H1 (cell line): ENCODE measurements at regions not wholly inside any gene's neighbourhood (a gene's known extent, or its start where the extent isn't known, plus 50 kb on each side); places are given as distances from the start of the nearest gene placed in this dataset.
A peak's percentile ranks its signal among the peaks of the same experiment; 100 is the strongest.

ENCODE experiments used
- CTCF ChIA-PET: fragments of 300-600 bp; sonication (Branson Sonifier 250); formaldehyde crosslinking; loops from one replicate; lab custom pipeline; 2021; ENCODE audit not compliant: partially characterized antibody; lab: Charles Lee
- POLR2A ChIA-PET: fragments of 300-600 bp; sonication (Branson Sonifier 250); formaldehyde crosslinking; loops from one replicate; lab custom pipeline; 2021; ENCODE audit warnings: inconsistent platforms; ENCODE audit not compliant: partially characterized antibody; lab: Charles Lee
- DNase-seq, 2 experiments: peaks; one replicate each; pipeline versions ENCODE4 v3.0.0 to v3.0.0-alpha.2; 2010 to 2022; ENCODE audit warnings: low spot score in 2 of 2, low read depth in 1 of 2, mixed read lengths in 1 of 2
- FAIRE-seq: peaks from 2 replicates; lab custom pipeline; 2011; peaks lifted over from hg19 to GRCh38; lab: Jason Lieb, UNC
- H2AFZ ChIP-seq: 2 replicates; pipeline ENCODE4 v1.8.1; 2012; ENCODE audit warnings: low read length, inconsistent platforms
- H2AK5ac ChIP-seq: 2 replicates; pipeline ENCODE4 v1.6.1; 2013; ENCODE audit warnings: low read depth, low read length
- H2BK120ac ChIP-seq: replicated peaks from 2 replicates; pipeline ENCODE3; 2013; ENCODE audit warnings: low read depth, low read length, inconsistent platforms
- H2BK12ac ChIP-seq: 2 replicates; pipeline ENCODE4 v1.6.1; 2013; ENCODE audit warnings: low read depth, low read length
- H2BK15ac ChIP-seq: 2 replicates; pipeline ENCODE4 v1.6.1; 2013; ENCODE audit warnings: low read length
- H2BK20ac ChIP-seq: 2 replicates; pipeline ENCODE4 v1.6.1; 2013; ENCODE audit warnings: low read length
- H2BK5ac ChIP-seq: 2 replicates; pipeline ENCODE4 v1.6.1; 2013; ENCODE audit warnings: low read depth, low read length
- H3K14ac ChIP-seq: 2 replicates; pipeline ENCODE4 v1.6.1; 2013; ENCODE audit warnings: inconsistent platforms; ENCODE audit not compliant: insufficient read length
- H3K18ac ChIP-seq: 2 replicates; pipeline ENCODE4 v1.6.1; 2013; ENCODE audit warnings: low read length; ENCODE audit errors: extremely low read depth
- H3K23ac ChIP-seq: 2 replicates; pipeline ENCODE4 v1.6.1; 2013; ENCODE audit warnings: inconsistent platforms; ENCODE audit not compliant: insufficient read length
- H3K23me2 ChIP-seq: 2 replicates; pipeline ENCODE4 v1.6.1; 2013; ENCODE audit warnings: low read depth, low read length
- H3K27ac ChIP-seq: 2 replicates; pipeline ENCODE4 v1.6.1; 2011; ENCODE audit warnings: low read depth, low read length, inconsistent platforms
- H3K27me3 ChIP-seq, 4 experiments: replicated peaks in 1 of 4; 1 replicate in 1 of 4; 2 replicates in 3 of 4; pipeline versions ENCODE4 v1.6.1 to v1.8.1; 2011 to 2013; ENCODE audit warnings: low read length in 3 of 4, mild to moderate bottlenecking in 3 of 4, inconsistent platforms in 2 of 4, mixed read lengths in 2 of 4, moderate library complexity in 1 of 4; ENCODE audit not compliant: control insufficient read depth in 3 of 4, insufficient read depth in 3 of 4; ENCODE audit errors: extremely low read depth in 1 of 4
- H3K36me3 ChIP-seq, 4 experiments: 2 replicates each; pipeline versions ENCODE4 v1.6.1 to v1.8.1; 2011 to 2013; ENCODE audit warnings: mild to moderate bottlenecking in 4 of 4, low read length in 3 of 4, moderate library complexity in 2 of 4, control low read depth in 1 of 4, inconsistent platforms in 1 of 4; ENCODE audit not compliant: insufficient read depth in 4 of 4, control insufficient read depth in 2 of 4
- H3K4ac ChIP-seq: replicated peaks from 2 replicates; pipeline ENCODE3; 2013; ENCODE audit warnings: low read length, low read depth, mixed read lengths, inconsistent platforms; ENCODE audit not compliant: insufficient read length
- H3K4me1 ChIP-seq, 4 experiments: replicated peaks in 1 of 4; 1 replicate in 1 of 4; 2 replicates in 3 of 4; pipeline versions ENCODE4 v1.6.1 to v1.8.1; 2011 to 2013; ENCODE audit warnings: low read length in 3 of 4, inconsistent platforms in 2 of 4, mixed read lengths in 1 of 4; ENCODE audit not compliant: insufficient read depth in 4 of 4, control insufficient read depth in 3 of 4
- H3K4me2 ChIP-seq, 2 experiments: 2 replicates each; pipeline versions ENCODE4 v1.6.1 to v1.8.1; 2011 to 2013; ENCODE audit warnings: low read depth in 2 of 2, low read length in 2 of 2, control low read depth in 1 of 2, inconsistent platforms in 1 of 2, mild to moderate bottlenecking in 1 of 2; ENCODE audit not compliant: insufficient read depth in 1 of 2
- H3K4me3 ChIP-seq, 4 experiments: fragments of 200-600, 300-600 bp in 1 of 4; sonication (generic), shearing (Covaris generic), sonication (Bioruptor Twin) in 1 of 4; 2 replicates each; pipeline versions ENCODE4 v1.5.1 to v1.8.1; 2011 to 2016; ENCODE audit warnings: low read length in 4 of 4, low read depth in 3 of 4, control low read depth in 2 of 4, inconsistent platforms in 2 of 4, mild to moderate bottlenecking in 2 of 4, mixed read lengths in 1 of 4, moderate library complexity in 1 of 4; ENCODE audit not compliant: insufficient read depth in 2 of 4; ENCODE audit errors: extremely low read depth in 1 of 4
- H3K56ac ChIP-seq: replicated peaks from 2 replicates; pipeline ENCODE3; 2013; ENCODE audit warnings: low read depth, mild to moderate bottlenecking, mixed read lengths, low read length, inconsistent platforms; ENCODE audit not compliant: insufficient read length
- H3K79me1 ChIP-seq: 2 replicates; pipeline ENCODE4 v1.6.1; 2013; ENCODE audit warnings: low read depth, low read length, control low read depth
- H3K79me2 ChIP-seq, 2 experiments: 2 replicates each; pipeline versions ENCODE4 v1.6.1 to v1.8.1; 2012 to 2013; ENCODE audit warnings: low read length in 2 of 2, mild to moderate bottlenecking in 2 of 2, inconsistent platforms in 1 of 2; ENCODE audit not compliant: insufficient read depth in 2 of 2, control insufficient read depth in 1 of 2
- H3K9ac ChIP-seq, 4 experiments: replicated peaks in 1 of 4; 1 replicate in 1 of 4; 2 replicates in 3 of 4; pipeline versions ENCODE4 v1.6.1 to v1.8.1; 2011 to 2013; ENCODE audit warnings: low read depth in 3 of 4, low read length in 3 of 4, control low read depth in 2 of 4, mild to moderate bottlenecking in 2 of 4, moderate library complexity in 2 of 4, inconsistent platforms in 1 of 4; ENCODE audit errors: extremely low read depth in 1 of 4
- H3K9me3 ChIP-seq, 2 experiments: 2 replicates each; pipeline versions ENCODE4 v1.6.1 to v1.8.1; 2012 to 2013; ENCODE audit warnings: mild to moderate bottlenecking in 2 of 2, moderate library complexity in 2 of 2, control low read depth in 1 of 2, inconsistent platforms in 1 of 2, low read depth in 1 of 2, low read length in 1 of 2, mixed read lengths in 1 of 2; ENCODE audit not compliant: insufficient read depth in 2 of 2
- H4K20me1 ChIP-seq, 2 experiments: replicated peaks in 1 of 2; 2 replicates each; pipeline versions ENCODE3 to v1.8.1; 2011 to 2013; ENCODE audit warnings: inconsistent platforms in 2 of 2, low read length in 2 of 2, mild to moderate bottlenecking in 1 of 2; ENCODE audit not compliant: insufficient read depth in 2 of 2, control insufficient read depth in 1 of 2
- H4K5ac ChIP-seq: 2 replicates; pipeline ENCODE4 v1.6.1; 2013; ENCODE audit warnings: low read length, low read depth, mixed read lengths, inconsistent platforms; ENCODE audit not compliant: insufficient read length
- H4K8ac ChIP-seq: 2 replicates; pipeline ENCODE4 v1.8.0; 2013; ENCODE audit warnings: mild to moderate bottlenecking, moderate library complexity, low read length, inconsistent platforms; ENCODE audit not compliant: insufficient read depth; ENCODE audit errors: extremely low read depth
- H4K91ac ChIP-seq: replicated peaks from 2 replicates; pipeline ENCODE3; 2013; ENCODE audit warnings: low read length, mixed read lengths, inconsistent platforms; ENCODE audit not compliant: insufficient read length
- MAX ChIP-seq: IDR thresholded peaks from 2 replicates; pipeline ENCODE4 v1.6.1; 2012; ENCODE audit warnings: inconsistent platforms
- RAD21 ChIP-seq, 2 experiments: IDR thresholded peaks in 1 of 2; conservative IDR thresholded peaks in 1 of 2; 2 replicates each; pipeline ENCODE4 v1.6.1; 2011; ENCODE audit warnings: low read depth in 2 of 2, low read length in 2 of 2, improper control_type of control experiment in 1 of 2, inconsistent platforms in 1 of 2, mild to moderate bottlenecking in 1 of 2, moderate library complexity in 1 of 2
- WGBS, 2 experiments: shearing (Covaris generic) in 1 of 2; methylation state at CpG; one replicate each; pipeline versions ENCODE4 v1.1.6 to v1.1.7; 2013 to 2015; ENCODE audit warnings: low lambda C conversion rate in 2 of 2, mixed read lengths in 2 of 2, inconsistent platforms in 1 of 2, low coverage in 1 of 2, missing lambda C conversion rate in 1 of 2; ENCODE audit not compliant: insufficient replicate concordance in 2 of 2, insufficient coverage in 1 of 2, insufficient read length in 1 of 2; ENCODE audit errors: extremely low coverage in 1 of 2, missing lambda C conversion rate in 1 of 2; 5-methylcytosine and 5-hydroxymethylcytosine counted together

GRCh38 chr5:125874717-125875116, 548.5 kb upstream of the GRAMD2B start:
- no peak overlapping the region for H3K14ac ChIP-seq
- no peaks in the 10 kb centered on the region for H3K9me3 ChIP-seq
- H3K4me2 ChIP-seq: no peak overlapping the region
- CTCF ChIA-PET: interaction anchor here (1.2 to 1.7 kb wide), 2 partner anchors 39 to 227 kb away, joined by 3 to 4 read pairs; no protein-coding TSS in a partner anchor
- H3K23ac ChIP-seq: no peak overlapping the region
- H3K23me2 ChIP-seq: no peaks in the 10 kb centered on the region
- H3K9ac ChIP-seq: no peak overlapping the region
- no peak overlapping the region for H4K91ac ChIP-seq
- H4K20me1 ChIP-seq: no peaks in the 10 kb centered on the region
- DNase-seq (no peak), FAIRE-seq (peak; percentile 58)
- no peak overlapping the region for H2BK120ac ChIP-seq
- H3K56ac ChIP-seq: no peak overlapping the region
- H2AK5ac ChIP-seq: no peak overlapping the region
- H2AFZ ChIP-seq: no peak overlapping the region
- H2BK5ac ChIP-seq: no peak overlapping the region
- H4K5ac ChIP-seq: no peak overlapping the region
- H2BK20ac ChIP-seq: no peak overlapping the region
- H3K4me3 ChIP-seq: no peak overlapping the region
- 89% methylated on average over 4 of the region's 4 CpGs; no CpG with 5 or more reads in 1 of the 2 experiments for WGBS, 2 experiments
- H3K4me1 ChIP-seq: peaks cover 0 to 4% (median 0%) of the 10 kb centered on the region in 4 experiments; a peak in 1 of 7 replicates
- no peaks in the 10 kb centered on the region for H3K79me2 ChIP-seq
- no peaks in the 10 kb centered on the region; a peak in 1 of 8 replicates for H3K36me3 ChIP-seq
- H2BK15ac ChIP-seq: no peak overlapping the region
- no peak overlapping the region for H2BK12ac ChIP-seq
- no peak overlapping the region for H4K8ac ChIP-seq
- POLR2A ChIA-PET: no interaction called here
- no peaks in the 10 kb centered on the region for H3K27me3 ChIP-seq
- H3K4ac ChIP-seq: no peak overlapping the region
- no peak overlapping the region for H3K27ac ChIP-seq
- no peaks in the 10 kb centered on the region for H3K79me1 ChIP-seq
- no peak overlapping the region for H3K18ac ChIP-seq
- no peak for TF ChIP-seq MAX
- peak; percentile 61 to 75 for TF ChIP-seq RAD21 (IDR thresholded peaks at IDR 0.05 in 1 of 2, conservative IDR thresholded peaks at IDR 0.05 in 1 of 2; ENCODE audit: low read depth in 2 of 2, low read length in 2 of 2)
